H9 (cell line): ENCODE measurements at regions not wholly inside any gene's neighbourhood (a gene's known extent, or its start where the extent isn't known, plus 50 kb on each side); places are given as distances from the start of the nearest gene placed in this dataset.

ENCODE experiments used
- DNase-seq: peaks from one replicate; pipeline ENCODE4 v3.0.0-alpha.2; 2017
- H2AFZ ChIP-seq: one replicate; pipeline ENCODE4 v1.6.1; 2013; ENCODE audit warnings: mild to moderate bottlenecking, low read length, control low read depth, moderate library complexity
- H2AK5ac ChIP-seq: 2 replicates; pipeline ENCODE4 v1.6.1; 2013; ENCODE audit warnings: low read length, control low read depth, mixed read lengths; ENCODE audit not compliant: insufficient read length
- H2BK120ac ChIP-seq: one replicate; pipeline ENCODE4 v1.6.1; 2013; ENCODE audit warnings: low read depth, mild to moderate bottlenecking, low read length, control low read depth, inconsistent platforms; ENCODE audit not compliant: poor library complexity, severe bottlenecking
- H2BK12ac ChIP-seq: 2 replicates; pipeline ENCODE4 v1.6.1; 2013; ENCODE audit warnings: low read length, control low read depth, mixed read lengths, low read depth; ENCODE audit not compliant: insufficient read length
- H2BK15ac ChIP-seq: 2 replicates; pipeline ENCODE4 v1.6.1; 2013; ENCODE audit warnings: low read depth, low read length, control low read depth
- H2BK20ac ChIP-seq: one replicate; pipeline ENCODE4 v1.6.1; 2013; ENCODE audit warnings: low read depth, mild to moderate bottlenecking, low read length, control low read depth, inconsistent platforms; ENCODE audit not compliant: poor library complexity, severe bottlenecking
- H2BK5ac ChIP-seq: 2 replicates; pipeline ENCODE4 v1.6.1; 2013; ENCODE audit warnings: low read length, control low read depth, mixed read lengths; ENCODE audit not compliant: insufficient read length
- H3K14ac ChIP-seq: 2 replicates; pipeline ENCODE4 v1.6.1; 2013; ENCODE audit warnings: low read length, control low read depth; ENCODE audit not compliant: insufficient read depth
- H3K18ac ChIP-seq: 2 replicates; pipeline ENCODE4 v1.6.1; 2013; ENCODE audit warnings: low read depth, mild to moderate bottlenecking, mixed read lengths, low read length, control low read depth; ENCODE audit not compliant: insufficient read length
- H3K23ac ChIP-seq: 2 replicates; pipeline ENCODE4 v1.6.1; 2013; ENCODE audit warnings: low read length, control low read depth, mixed read lengths, low read depth; ENCODE audit not compliant: insufficient read length
- H3K23me2 ChIP-seq: 2 replicates; pipeline ENCODE4 v1.6.1; 2013; ENCODE audit warnings: low read depth, mild to moderate bottlenecking, mixed read lengths, low read length, control low read depth; ENCODE audit not compliant: insufficient read length, poor library complexity, severe bottlenecking
- H3K27ac ChIP-seq: 2 replicates; pipeline ENCODE4 v1.5.1; 2013; ENCODE audit warnings: low read length, control low read depth, mixed read lengths, low read depth; ENCODE audit not compliant: insufficient read length
- H3K27me3 ChIP-seq: 2 replicates; pipeline ENCODE4 v1.6.1; 2013; ENCODE audit warnings: low read length, control low read depth, inconsistent platforms; ENCODE audit not compliant: insufficient read depth
- H3K4ac ChIP-seq: 2 replicates; pipeline ENCODE4 v1.6.1; 2013; ENCODE audit warnings: low read depth, mild to moderate bottlenecking, control low read depth, inconsistent platforms, low read length, moderate library complexity
- H3K4me1 ChIP-seq: 2 replicates; pipeline ENCODE4 v1.6.1; 2013; ENCODE audit warnings: low read length, control low read depth, inconsistent platforms; ENCODE audit not compliant: insufficient read depth
- H3K4me2 ChIP-seq: 2 replicates; pipeline ENCODE4 v1.6.1; 2013; ENCODE audit warnings: low read length, control low read depth, mixed read lengths; ENCODE audit not compliant: insufficient read length, insufficient read depth
- H3K56ac ChIP-seq: 2 replicates; pipeline ENCODE4 v1.6.1; 2013; ENCODE audit warnings: low read depth, mild to moderate bottlenecking, mixed read lengths, low read length, control low read depth; ENCODE audit not compliant: insufficient read length
- H3K79me1 ChIP-seq: 2 replicates; pipeline ENCODE4 v1.6.1; 2013; ENCODE audit warnings: low read depth, mild to moderate bottlenecking, moderate library complexity, low read length, control low read depth, inconsistent platforms; ENCODE audit not compliant: insufficient read depth, poor library complexity, severe bottlenecking
- H3K79me2 ChIP-seq: 2 replicates; pipeline ENCODE4 v1.6.1; 2013; ENCODE audit warnings: low read length, control low read depth, inconsistent platforms; ENCODE audit not compliant: insufficient read depth
- H3K9ac ChIP-seq: 2 replicates; pipeline ENCODE4 v1.6.1; 2013; ENCODE audit warnings: low read length, control low read depth, mixed read lengths; ENCODE audit not compliant: insufficient read length; ENCODE audit errors: extremely low read depth
- H3K9me3 ChIP-seq: one replicate; pipeline ENCODE4 v1.6.1; 2013; ENCODE audit warnings: low read depth, low read length, inconsistent platforms; ENCODE audit not compliant: control insufficient read depth
- H3T11ph ChIP-seq: one replicate; pipeline ENCODE4 v1.6.1; 2013; ENCODE audit warnings: mild to moderate bottlenecking, low read length, control low read depth, inconsistent platforms
- H4K20me1 ChIP-seq: one replicate; pipeline ENCODE4 v1.6.1; 2013; ENCODE audit not compliant: control insufficient read depth, insufficient read length, insufficient read depth
- H4K5ac ChIP-seq: 2 replicates; pipeline ENCODE4 v1.6.1; 2013; ENCODE audit warnings: low read depth, mild to moderate bottlenecking, mixed read lengths, low read length, control low read depth; ENCODE audit not compliant: insufficient read length
- H4K8ac ChIP-seq: replicated peaks from 2 replicates; pipeline ENCODE4 v1.6.1; 2013; ENCODE audit warnings: low read length, control low read depth, mixed read lengths, low read depth; ENCODE audit not compliant: insufficient read length
- H4K91ac ChIP-seq: 2 replicates; pipeline ENCODE4 v1.6.1; 2013; ENCODE audit warnings: low read depth, mild to moderate bottlenecking, moderate library complexity, mixed read lengths, low read length, control low read depth; ENCODE audit not compliant: insufficient read length
- H3K27ac Mint-ChIP-seq, 3 experiments: 2 replicates in 2 of 3; 3 replicates in 1 of 3; pipeline ENCODE4 v1.8.0; 2020 to 2021; ENCODE audit warnings: mixed read lengths in 3 of 3, mild to moderate bottlenecking in 1 of 3, moderate library complexity in 1 of 3
- H3K27me3 Mint-ChIP-seq: 2 replicates; pipeline ENCODE4 v1.8.0; 2021; ENCODE audit warnings: low read depth, mild to moderate bottlenecking, moderate library complexity, mixed read lengths
- H3K36me3 Mint-ChIP-seq, 3 experiments: 2 replicates in 2 of 3; 3 replicates in 1 of 3; pipeline ENCODE4 v1.8.0; 2020 to 2021; ENCODE audit warnings: low read depth in 3 of 3, mixed read lengths in 3 of 3; ENCODE audit not compliant: insufficient read depth in 1 of 3
- H3K4me1 Mint-ChIP-seq, 2 experiments: 2 replicates each; pipeline ENCODE4 v1.8.0; 2020; ENCODE audit warnings: mixed read lengths in 2 of 2
- H3K4me3 Mint-ChIP-seq, 2 experiments: 2 replicates in 1 of 2; 3 replicates in 1 of 2; pipeline ENCODE4 v1.8.0; 2020 to 2021; ENCODE audit warnings: mild to moderate bottlenecking in 2 of 2, mixed read lengths in 2 of 2, moderate library complexity in 1 of 2
- H3K9me3 Mint-ChIP-seq, 2 experiments: 2 replicates in 1 of 2; 3 replicates in 1 of 2; pipeline ENCODE4 v1.8.0; 2020; ENCODE audit warnings: mild to moderate bottlenecking in 2 of 2, mixed read lengths in 2 of 2, moderate library complexity in 1 of 2
- WGBS: extraction: QIAGEN DNeasy Blood & Tissue Kit; methylation state at CpG from one replicate; pipeline ENCODE4 v1.1.7; 2013; ENCODE audit warnings: missing lambda C conversion rate, low lambda C conversion rate, mixed read lengths; ENCODE audit not compliant: insufficient read length; ENCODE audit errors: extremely low coverage; 5-methylcytosine and 5-hydroxymethylcytosine counted together
- TF ChIP-seq, protein P1 (sequence below): fragments of 200-600 bp; sonication (generic); conservative IDR thresholded peaks from 3 replicates; pipeline ENCODE4 v1.8.0; 2021; ENCODE audit warnings: antibody characterized with exemption, mild to moderate bottlenecking

DNA sequence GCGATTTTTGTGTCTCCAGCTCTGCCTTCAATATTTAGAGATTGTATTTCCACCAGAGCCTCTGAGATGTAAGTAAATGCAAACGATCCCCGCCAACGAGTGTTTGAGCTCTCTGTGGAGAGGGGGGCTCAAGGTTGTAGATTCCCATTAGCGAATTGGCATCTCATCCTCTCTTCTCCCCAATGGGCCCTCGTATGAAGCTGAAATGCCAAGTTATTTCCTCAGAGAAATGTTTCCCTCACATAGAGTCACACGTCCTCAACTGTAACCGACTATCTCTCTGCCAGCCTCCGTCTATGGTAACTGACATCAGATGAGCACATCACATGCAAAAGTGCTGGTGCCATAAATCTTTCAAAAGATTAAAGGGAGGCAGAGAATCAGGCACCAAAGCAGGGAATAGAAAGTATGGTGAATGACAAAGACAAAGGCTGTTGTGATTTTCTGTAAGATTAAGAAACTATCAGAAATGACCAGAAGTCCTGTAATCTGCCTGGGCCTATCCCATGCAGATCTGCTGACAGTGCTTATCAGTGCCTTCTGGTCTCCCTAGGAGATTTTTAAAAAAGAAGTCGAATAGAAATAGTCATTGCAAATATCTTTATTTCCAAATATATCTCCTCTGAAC is 157.1 kb downstream of the PDGFRA start:
- no peak overlapping the region for H3K4me3 Mint-ChIP-seq
- no peak for DNase-seq

More for the DNA sequence above, 157.1 kb downstream of the PDGFRA start:
- Histone ChIP-seq H3K56ac (no peak overlapping the region), H2BK12ac (no peak overlapping the region), H3K27me3 (no peaks in the 10 kb centered on the region), H3K79me2 (no peaks in the 10 kb centered on the region), H2AFZ (no peak overlapping the region), H2BK120ac (no peak overlapping the region), H3K27ac (no peak overlapping the region), H4K5ac (no peak overlapping the region), H4K8ac (no peak overlapping the region), H3T11ph (no peak overlapping the region), H3K9me3 (no peaks in the 10 kb centered on the region), H3K4me1 (no peaks in the 10 kb centered on the region), H3K14ac (no peak overlapping the region), H3K18ac (no peak overlapping the region), H2BK15ac (no peak overlapping the region), H3K79me1 (no peaks in the 10 kb centered on the region), H3K9ac (no peak overlapping the region), H2AK5ac (no peak overlapping the region), H4K91ac (no peak overlapping the region), H3K23ac (no peak overlapping the region), H3K4me2 (no peak overlapping the region), H2BK20ac (no peak overlapping the region), H2BK5ac (no peak overlapping the region), H3K23me2 (no peaks in the 10 kb centered on the region), H4K20me1 (no peaks in the 10 kb centered on the region), H3K4ac (no peak overlapping the region)
- TF ChIP-seq, protein P1, sequence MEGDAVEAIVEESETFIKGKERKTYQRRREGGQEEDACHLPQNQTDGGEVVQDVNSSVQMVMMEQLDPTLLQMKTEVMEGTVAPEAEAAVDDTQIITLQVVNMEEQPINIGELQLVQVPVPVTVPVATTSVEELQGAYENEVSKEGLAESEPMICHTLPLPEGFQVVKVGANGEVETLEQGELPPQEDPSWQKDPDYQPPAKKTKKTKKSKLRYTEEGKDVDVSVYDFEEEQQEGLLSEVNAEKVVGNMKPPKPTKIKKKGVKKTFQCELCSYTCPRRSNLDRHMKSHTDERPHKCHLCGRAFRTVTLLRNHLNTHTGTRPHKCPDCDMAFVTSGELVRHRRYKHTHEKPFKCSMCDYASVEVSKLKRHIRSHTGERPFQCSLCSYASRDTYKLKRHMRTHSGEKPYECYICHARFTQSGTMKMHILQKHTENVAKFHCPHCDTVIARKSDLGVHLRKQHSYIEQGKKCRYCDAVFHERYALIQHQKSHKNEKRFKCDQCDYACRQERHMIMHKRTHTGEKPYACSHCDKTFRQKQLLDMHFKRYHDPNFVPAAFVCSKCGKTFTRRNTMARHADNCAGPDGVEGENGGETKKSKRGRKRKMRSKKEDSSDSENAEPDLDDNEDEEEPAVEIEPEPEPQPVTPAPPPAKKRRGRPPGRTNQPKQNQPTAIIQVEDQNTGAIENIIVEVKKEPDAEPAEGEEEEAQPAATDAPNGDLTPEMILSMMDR, result no peak
- Mint-ChIP-seq H3K36me3 (no peaks in the 10 kb centered on the region), H3K27me3 (no peaks in the 10 kb centered on the region; the same call in 1 of the 2 replicates), H3K27ac (no peak overlapping the region), H3K4me1 (peaks cover 3% of the 10 kb centered on the region in 2 experiments; a peak in 2 of 4 replicates), H3K9me3 (peaks cover 0 to 2% of the 10 kb centered on the region in 2 experiments; a peak in 1 of 5 replicates)
- no CpG with 5 or more reads among the region's 10 CpGs for WGBS
